ENCODE measurements at regions not wholly inside any gene's neighbourhood (a gene's known extent, or its start where the extent isn't known, plus 50 kb on each side); places are given as distances from the start of the nearest gene placed in this dataset.

DNA sequence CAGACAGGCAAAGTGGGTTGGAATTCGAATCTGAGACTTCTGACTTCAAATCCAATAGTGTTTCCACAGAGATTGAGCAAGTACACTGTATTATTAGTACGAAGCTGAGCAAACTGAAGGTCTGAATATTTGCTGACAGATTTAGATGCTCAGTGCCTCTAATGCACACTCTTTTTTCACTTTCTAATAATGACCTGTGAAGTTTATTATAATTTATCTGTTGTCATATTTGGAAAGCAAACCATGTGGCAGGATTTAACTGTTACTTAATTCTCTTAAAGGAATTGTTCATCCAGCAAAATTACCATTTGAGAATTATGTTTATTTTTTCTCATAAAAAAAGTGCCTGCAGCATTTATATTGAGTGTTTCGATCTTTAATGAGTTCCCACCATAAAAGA lies 277.3 kb downstream of the DMRT2 start:
- H3K4me3 ChIP-seq: no peak overlapping the region
- no peak for DNase-seq
- 74 to 75% methylated on average over 3 of the region's 3 CpGs for WGBS, 2 donors (ENCODE audit: low coverage in 1 of 2)
- H3K36me3 ChIP-seq: no peaks in the 10 kb centered on the region
- in situ Hi-C loops (cut with MboI; ENCODE audit: low pct_ligation_motif_present in 1 of 4, low pct_unique_long_range_greater_than_20kb in 1 of 4, low sequenced_read_pairs in 3 of 4): no loop called here
- no peaks in the 10 kb centered on the region for H3K27me3 ChIP-seq
- H3K4me1 ChIP-seq: no peaks in the 10 kb centered on the region
- no peak for TF ChIP-seq POLR2A (IDR thresholded peaks at IDR 0.05)
- TF ChIP-seq EP300 (IDR thresholded peaks at IDR 0.05; ENCODE audit: low read depth): no peak
- TF ChIP-seq, protein P1, sequence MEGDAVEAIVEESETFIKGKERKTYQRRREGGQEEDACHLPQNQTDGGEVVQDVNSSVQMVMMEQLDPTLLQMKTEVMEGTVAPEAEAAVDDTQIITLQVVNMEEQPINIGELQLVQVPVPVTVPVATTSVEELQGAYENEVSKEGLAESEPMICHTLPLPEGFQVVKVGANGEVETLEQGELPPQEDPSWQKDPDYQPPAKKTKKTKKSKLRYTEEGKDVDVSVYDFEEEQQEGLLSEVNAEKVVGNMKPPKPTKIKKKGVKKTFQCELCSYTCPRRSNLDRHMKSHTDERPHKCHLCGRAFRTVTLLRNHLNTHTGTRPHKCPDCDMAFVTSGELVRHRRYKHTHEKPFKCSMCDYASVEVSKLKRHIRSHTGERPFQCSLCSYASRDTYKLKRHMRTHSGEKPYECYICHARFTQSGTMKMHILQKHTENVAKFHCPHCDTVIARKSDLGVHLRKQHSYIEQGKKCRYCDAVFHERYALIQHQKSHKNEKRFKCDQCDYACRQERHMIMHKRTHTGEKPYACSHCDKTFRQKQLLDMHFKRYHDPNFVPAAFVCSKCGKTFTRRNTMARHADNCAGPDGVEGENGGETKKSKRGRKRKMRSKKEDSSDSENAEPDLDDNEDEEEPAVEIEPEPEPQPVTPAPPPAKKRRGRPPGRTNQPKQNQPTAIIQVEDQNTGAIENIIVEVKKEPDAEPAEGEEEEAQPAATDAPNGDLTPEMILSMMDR (IDR thresholded peaks at IDR 0.05): no peak
- no peak for TF ChIP-seq POLR2AphosphoS5 (IDR thresholded peaks at IDR 0.05)
- intact Hi-C loops (cut with DNase I; ENCODE audit: low total_unique reads): no loop called here
- H3K9me3 ChIP-seq: no peaks in the 10 kb centered on the region
- H3K27ac ChIP-seq: no peak overlapping the region

DNA sequence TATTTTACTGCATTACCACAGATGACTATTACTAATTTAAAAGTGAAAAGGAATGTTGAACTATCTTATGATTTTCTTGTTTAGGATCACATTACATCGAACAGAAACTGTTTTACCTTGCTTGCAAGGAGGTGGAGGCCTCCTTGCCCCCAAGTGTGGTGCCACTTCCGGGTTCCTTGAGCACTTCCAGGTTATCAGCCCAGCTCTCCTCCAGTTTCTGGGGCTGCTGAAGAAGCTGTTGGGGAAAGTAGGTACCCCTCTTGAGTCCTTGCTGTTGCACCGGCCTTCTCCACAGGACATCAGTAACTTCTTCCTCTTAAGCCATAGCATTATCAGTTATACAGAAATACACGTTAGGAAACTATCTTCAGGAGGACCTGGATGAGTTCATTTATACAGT lies 278.2 kb downstream of the DMRT2 start:
- H3K27ac ChIP-seq: no peak overlapping the region
- no peaks in the 10 kb centered on the region for H3K9me3 ChIP-seq
- in situ Hi-C loops (cut with MboI; ENCODE audit: low pct_ligation_motif_present in 1 of 4, low pct_unique_long_range_greater_than_20kb in 1 of 4, low sequenced_read_pairs in 3 of 4) (no loop called here), intact Hi-C loops (cut with DNase I; ENCODE audit: low total_unique reads) (no loop called here)
- no peak for TF ChIP-seq POLR2A (IDR thresholded peaks at IDR 0.05)
- TF ChIP-seq, protein P1 (IDR thresholded peaks at IDR 0.05): no peak
- TF ChIP-seq POLR2AphosphoS5 (IDR thresholded peaks at IDR 0.05): no peak
- TF ChIP-seq EP300 (IDR thresholded peaks at IDR 0.05; ENCODE audit: low read depth): no peak
- no peaks in the 10 kb centered on the region for H3K4me1 ChIP-seq
- WGBS, 2 donors (ENCODE audit: low coverage in 1 of 2): 85 to 88% methylated on average over 2 to 4 of the region's 4 CpGs
- H3K36me3 ChIP-seq: no peaks in the 10 kb centered on the region
- DNase-seq: no peak
- no peaks in the 10 kb centered on the region for H3K27me3 ChIP-seq
- no peak overlapping the region for H3K4me3 ChIP-seq

- no peak for DNase-seq
- no peak overlapping the region for H3K4me3 ChIP-seq
- no peak for TF ChIP-seq POLR2A (IDR thresholded peaks at IDR 0.05)
- TF ChIP-seq, protein P1 (IDR thresholded peaks at IDR 0.05): no peak
- no peak for TF ChIP-seq POLR2AphosphoS5 (IDR thresholded peaks at IDR 0.05)
- TF ChIP-seq EP300 (IDR thresholded peaks at IDR 0.05; ENCODE audit: low read depth): no peak
- intact Hi-C loops (cut with DNase I; ENCODE audit: low total_unique reads): no loop called here
- no peaks in the 10 kb centered on the region for H3K36me3 ChIP-seq
- in situ Hi-C loops (cut with MboI; ENCODE audit: low pct_ligation_motif_present in 1 of 4, low pct_unique_long_range_greater_than_20kb in 1 of 4, low sequenced_read_pairs in 3 of 4): no loop called here
- no peaks in the 10 kb centered on the region for H3K27me3 ChIP-seq
- no peaks in the 10 kb centered on the region for H3K4me1 ChIP-seq
- H3K9me3 ChIP-seq: no peaks in the 10 kb centered on the region
- no peak overlapping the region for H3K27ac ChIP-seq
Observed at GRCh38 chr9:1331546-1332038, 281.4 kb downstream of the DMRT2 start.

DNA sequence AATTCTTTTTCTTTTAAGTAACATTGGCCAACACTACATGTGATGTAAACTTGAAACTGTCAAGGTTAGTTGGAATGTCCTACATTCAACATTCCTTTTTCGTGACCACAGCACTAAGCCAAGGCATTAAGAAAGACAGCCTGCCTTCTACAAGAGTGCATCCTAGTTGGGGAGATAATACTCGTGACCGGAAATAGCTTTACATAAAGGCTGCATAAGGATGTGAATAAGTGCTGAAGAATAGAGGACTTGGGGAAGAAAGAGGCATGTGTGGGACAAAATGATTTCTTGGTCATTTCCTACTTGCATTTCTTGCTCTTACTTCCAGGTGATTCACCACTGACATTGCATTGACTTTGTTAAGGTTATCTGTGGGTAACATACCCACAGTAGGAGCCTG lies 282.0 kb downstream of the DMRT2 start:
- TF ChIP-seq, protein P1 (IDR thresholded peaks at IDR 0.05): no peak
- TF ChIP-seq EP300 (IDR thresholded peaks at IDR 0.05; ENCODE audit: low read depth): no peak
- no peak for TF ChIP-seq POLR2A (IDR thresholded peaks at IDR 0.05)
- TF ChIP-seq POLR2AphosphoS5 (IDR thresholded peaks at IDR 0.05): no peak
- WGBS, 2 donors (ENCODE audit: low coverage in 1 of 2): 37 to 64% methylated on average over 3 of the region's 3 CpGs
- Histone ChIP-seq H3K4me1 (no peaks in the 10 kb centered on the region), H3K9me3 (no peaks in the 10 kb centered on the region), H3K36me3 (no peaks in the 10 kb centered on the region), H3K4me3 (no peak overlapping the region), H3K27me3 (no peaks in the 10 kb centered on the region), H3K27ac (no peak overlapping the region)
- in situ Hi-C loops (cut with MboI; ENCODE audit: low pct_ligation_motif_present in 1 of 4, low pct_unique_long_range_greater_than_20kb in 1 of 4, low sequenced_read_pairs in 3 of 4): no loop called here
- DNase-seq: no peak
- intact Hi-C loops (cut with DNase I; ENCODE audit: low total_unique reads): no loop called here

Data from transverse colon (tissue), 4 donors.